PC-3 (cell line): ENCODE measurements at regions not wholly inside any gene's neighbourhood (a gene's known extent, or its start where the extent isn't known, plus 50 kb on each side); places are given as distances from the start of the nearest gene placed in this dataset.

ENCODE experiments used
- ATAC-seq: fragments of 200-7000 bp; cut with Tn5 transposase; 2 replicates; pipeline ENCODE4 v1.9.1; 2020; ENCODE audit warnings: mild to moderate bottlenecking, moderate library complexity
- BruUV-seq: library from RNA; stranded (reverse); fragments of 400-500 nt; replicated peaks from 2 replicates; lab custom pipeline; 2021; lab: Mats Ljungman, UMichigan
- CTCF ChIA-PET: fragments of 300-600 bp; sonication (Branson Sonifier 250); formaldehyde crosslinking; loops from one replicate; lab custom pipeline; 2022; ENCODE audit warnings: antibody characterized with exemption; lab: Charles Lee
- POLR2A ChIA-PET: fragments of 300-600 bp; sonication (Branson Sonifier 250); formaldehyde crosslinking; loops from one replicate; lab custom pipeline; 2022; ENCODE audit warnings: antibody characterized with exemption; ENCODE audit not compliant: unreplicated experiment; lab: Charles Lee
- DNase-seq: peaks from one replicate; pipeline ENCODE4 v3.0.0-alpha.2; 2015
- H2AFZ ChIP-seq: fragments of 300-600 bp; sonication (generic); 2 replicates; pipeline ENCODE4 v1.6.0; 2016; ENCODE audit warnings: antibody characterized with exemption, low read length
- H3F3A ChIP-seq: fragments of 300-600 bp; sonication (generic); one replicate; pipeline ENCODE4 v1.6.0; 2017; ENCODE audit warnings: antibody characterized with exemption, low read length, control low read depth, mild to moderate bottlenecking; ENCODE audit not compliant: unreplicated experiment
- H3K27ac ChIP-seq: fragments of 300-600 bp; sonication (generic); 2 replicates; pipeline ENCODE4 v1.5.1; 2016; ENCODE audit warnings: mild to moderate bottlenecking, low read length
- H3K27me3 ChIP-seq: fragments of 300-600 bp; sonication (generic); 2 replicates; pipeline ENCODE4 v1.6.1; 2016; ENCODE audit warnings: low read length, mixed read lengths
- H3K36me3 ChIP-seq: fragments of 300-600 bp; sonication (generic); 2 replicates; pipeline ENCODE4 v1.6.1; 2016; ENCODE audit warnings: low read depth, mixed run types, low read length, mixed read lengths
- H3K4me1 ChIP-seq: fragments of 300-600 bp; sonication (generic); 2 replicates; pipeline ENCODE4 v1.5.1; 2016; ENCODE audit warnings: low read length; ENCODE audit not compliant: insufficient read depth
- H3K4me2 ChIP-seq: fragments of 300-600 bp; sonication (generic); 2 replicates; pipeline ENCODE4 v1.6.0; 2016; ENCODE audit warnings: low read length
- H3K4me3 ChIP-seq: fragments of 300-600 bp; sonication (generic); 2 replicates; pipeline ENCODE4 v1.5.1; 2016; ENCODE audit warnings: mild to moderate bottlenecking, low read length, mixed read lengths
- H3K79me2 ChIP-seq: fragments of 300-600 bp; sonication (generic); 2 replicates; pipeline ENCODE4 v1.6.1; 2017; ENCODE audit warnings: low read length, mixed read lengths
- H3K9ac ChIP-seq: fragments of 300-600 bp; sonication (generic); 2 replicates; pipeline ENCODE4 v1.6.0; 2016; ENCODE audit warnings: mild to moderate bottlenecking, low read length
- H3K9me2 ChIP-seq: fragments of 300-600 bp; sonication (generic); replicated peaks from 2 replicates; pipeline ENCODE4 v1.6.1; 2016; ENCODE audit warnings: mixed run types, low read length, mixed read lengths
- H3K9me3 ChIP-seq: fragments of 300-600 bp; sonication (generic); 2 replicates; pipeline ENCODE4 v1.6.1; 2016; ENCODE audit warnings: low read length, mixed read lengths
- H4K20me1 ChIP-seq: fragments of 300-600 bp; sonication (generic); 2 replicates; pipeline ENCODE4 v1.6.1; 2016; ENCODE audit warnings: low read length, mixed read lengths
- CTCF ChIP-seq: fragments of 300-600 bp; sonication (generic); conservative IDR thresholded peaks from 2 replicates; pipeline ENCODE4 v1.5.1; 2017; ENCODE audit warnings: antibody characterized with exemption, low read depth, mild to moderate bottlenecking, low read length
- EZH2 ChIP-seq: fragments of 300-600 bp; sonication (generic); IDR thresholded peaks from one replicate; pipeline ENCODE4 v1.6.1; 2017; ENCODE audit warnings: antibody characterized with exemption, mild to moderate bottlenecking, low read length; ENCODE audit not compliant: unreplicated experiment
- EZH2phosphoT487 ChIP-seq: fragments of 300-600 bp; sonication (generic); IDR thresholded peaks from 2 replicates; pipeline ENCODE4 v1.6.1; 2018; ENCODE audit warnings: mild to moderate bottlenecking, antibody characterized with exemption, low read length, borderline replicate concordance
- intact Hi-C: fragments of 100-400 bp; cut with micrococcal nuclease; formaldehyde crosslinking; loops from 2 replicates; pipeline ENCODE4 v1.9.0; 2023

GRCh38 chr21:28447462-28447861 lies 545.2 kb downstream of the LTN1 start:
- ATAC-seq (no peak), DNase-seq (no peak)
- Histone ChIP-seq H3K27ac (no peak overlapping the region), H3K9me2 (no peaks in the 10 kb centered on the region), H3K4me3 (no peak overlapping the region), H3F3A (peaks cover 5% of the 10 kb centered on the region), H3K79me2 (no peaks in the 10 kb centered on the region), H3K36me3 (no peaks in the 10 kb centered on the region), H4K20me1 (no peaks in the 10 kb centered on the region), H3K9ac (no peak overlapping the region), H3K27me3 (no peaks in the 10 kb centered on the region), H3K4me1 (peaks cover 22% of the 10 kb centered on the region), H2AFZ (no peak overlapping the region), H3K4me2 (no peak overlapping the region), H3K9me3 (no peaks in the 10 kb centered on the region)
- intact Hi-C loops = no loop called here
- no peak for TF ChIP-seq CTCF
- no peak for TF ChIP-seq EZH2
- TF ChIP-seq EZH2phosphoT487 = no peak
- ChIA-PET CTCF (no interaction called here), POLR2A (no interaction called here)
- BruUV-seq = no TSS peak

- ChIA-PET CTCF (interaction anchor here (0.6 kb wide), 2 partner anchors 54 to 76 kb away, joined by 3 to 4 read pairs; no protein-coding TSS in a partner anchor), POLR2A (interaction anchor here (0.6 to 0.7 kb wide), 2 partner anchors 47 to 1882 kb away, joined by 3 to 5 read pairs; no protein-coding TSS in a partner anchor)
- Histone ChIP-seq H3K9me2 (no peaks in the 10 kb centered on the region), H3K27me3 (no peaks in the 10 kb centered on the region), H3K4me2 (peak overlapping the region; percentile 50), H3K9me3 (no peaks in the 10 kb centered on the region), H4K20me1 (no peaks in the 10 kb centered on the region), H2AFZ (no peak overlapping the region), H3K9ac (peak overlapping the region; percentile 32; the same call in 1 of the 2 replicates), H3F3A (peaks cover 5% of the 10 kb centered on the region), H3K4me1 (peaks cover 22% of the 10 kb centered on the region), H3K4me3 (no peak overlapping the region), H3K79me2 (no peaks in the 10 kb centered on the region), H3K27ac (peak overlapping the region; percentile 87), H3K36me3 (no peaks in the 10 kb centered on the region)
- intact Hi-C loops = loop anchor here (1.0 to 2.0 kb wide), 2 partner anchors 92 to 300 kb away; no protein-coding TSS in a partner anchor
- no TSS peak for BruUV-seq
- ATAC-seq (peak; percentile 95), DNase-seq (peak; percentile 91)
- TF ChIP-seq EZH2 (no peak), CTCF (no peak), EZH2phosphoT487 (no peak)
Measured at GRCh38 chr21:28445141-28445830, 547.4 kb downstream of the LTN1 start.

GRCh38 chr21:28444557-28444956 lies 548.1 kb downstream of the LTN1 start:
- H3K4me2 ChIP-seq = peak overlapping the region; percentile 50

More at GRCh38 chr21:28444557-28444956, 548.1 kb downstream of the LTN1 start:
- CTCF ChIA-PET = interaction anchor here (0.6 kb wide), 1 partner anchor 77 kb away, joined by 3 read pairs; no protein-coding TSS in a partner anchor
- no peaks in the 10 kb centered on the region for H3K27me3 ChIP-seq
- BruUV-seq = no TSS peak
- H3K27ac ChIP-seq = peak overlapping the region; percentile 87
- intact Hi-C loops = loop anchor here (2.0 kb wide), 1 partner anchor 300 kb away; no protein-coding TSS in a partner anchor
- peak; percentile 25; the same call in 1 of the 2 replicates for ATAC-seq
- TF ChIP-seq EZH2 = no peak
- peak; percentile 32; the same call in 1 of the 2 replicates for TF ChIP-seq CTCF
- H3K9ac ChIP-seq = peak overlapping the region; percentile 55
- peaks cover 5% of the 10 kb centered on the region for H3F3A ChIP-seq
- no peaks in the 10 kb centered on the region for H3K9me3 ChIP-seq
- no peaks in the 10 kb centered on the region for H4K20me1 ChIP-seq
- POLR2A ChIA-PET = no interaction called here
- H2AFZ ChIP-seq = no peak overlapping the region
- H3K4me1 ChIP-seq = peaks cover 22% of the 10 kb centered on the region
- no peak overlapping the region for H3K4me3 ChIP-seq
- no peak for DNase-seq
- H3K36me3 ChIP-seq = no peaks in the 10 kb centered on the region
- no peaks in the 10 kb centered on the region for H3K79me2 ChIP-seq
- H3K9me2 ChIP-seq = no peaks in the 10 kb centered on the region
